H1 (cell line): ENCODE measurements at regions not wholly inside any gene's neighbourhood (a gene's known extent, or its start where the extent isn't known, plus 50 kb on each side); places are given as distances from the start of the nearest gene placed in this dataset.
A peak's percentile ranks its signal among the peaks of the same experiment; 100 is the strongest.

ENCODE experiments used
- CTCF ChIA-PET: fragments of 300-600 bp; sonication (Branson Sonifier 250); formaldehyde crosslinking; loops from one replicate; lab custom pipeline; 2021; ENCODE audit not compliant: partially characterized antibody; lab: Charles Lee
- POLR2A ChIA-PET: fragments of 300-600 bp; sonication (Branson Sonifier 250); formaldehyde crosslinking; loops from one replicate; lab custom pipeline; 2021; ENCODE audit warnings: inconsistent platforms; ENCODE audit not compliant: partially characterized antibody; lab: Charles Lee
- DNase-seq, 2 experiments: peaks; one replicate each; pipeline versions ENCODE4 v3.0.0 to v3.0.0-alpha.2; 2010 to 2022; ENCODE audit warnings: low spot score in 2 of 2, low read depth in 1 of 2, mixed read lengths in 1 of 2
- FAIRE-seq: peaks from 2 replicates; lab custom pipeline; 2011; peaks lifted over from hg19 to GRCh38; lab: Jason Lieb, UNC
- H2AFZ ChIP-seq: 2 replicates; pipeline ENCODE4 v1.8.1; 2012; ENCODE audit warnings: low read length, inconsistent platforms
- H2AK5ac ChIP-seq: 2 replicates; pipeline ENCODE4 v1.6.1; 2013; ENCODE audit warnings: low read depth, low read length
- H2BK120ac ChIP-seq: replicated peaks from 2 replicates; pipeline ENCODE3; 2013; ENCODE audit warnings: low read depth, low read length, inconsistent platforms
- H2BK12ac ChIP-seq: 2 replicates; pipeline ENCODE4 v1.6.1; 2013; ENCODE audit warnings: low read depth, low read length
- H2BK15ac ChIP-seq: 2 replicates; pipeline ENCODE4 v1.6.1; 2013; ENCODE audit warnings: low read length
- H2BK20ac ChIP-seq: 2 replicates; pipeline ENCODE4 v1.6.1; 2013; ENCODE audit warnings: low read length
- H2BK5ac ChIP-seq: 2 replicates; pipeline ENCODE4 v1.6.1; 2013; ENCODE audit warnings: low read depth, low read length
- H3K14ac ChIP-seq: 2 replicates; pipeline ENCODE4 v1.6.1; 2013; ENCODE audit warnings: inconsistent platforms; ENCODE audit not compliant: insufficient read length
- H3K18ac ChIP-seq: 2 replicates; pipeline ENCODE4 v1.6.1; 2013; ENCODE audit warnings: low read length; ENCODE audit errors: extremely low read depth
- H3K23ac ChIP-seq: 2 replicates; pipeline ENCODE4 v1.6.1; 2013; ENCODE audit warnings: inconsistent platforms; ENCODE audit not compliant: insufficient read length
- H3K23me2 ChIP-seq: 2 replicates; pipeline ENCODE4 v1.6.1; 2013; ENCODE audit warnings: low read depth, low read length
- H3K27ac ChIP-seq: 2 replicates; pipeline ENCODE4 v1.6.1; 2011; ENCODE audit warnings: low read depth, low read length, inconsistent platforms
- H3K27me3 ChIP-seq, 4 experiments: replicated peaks in 1 of 4; 1 replicate in 1 of 4; 2 replicates in 3 of 4; pipeline versions ENCODE4 v1.6.1 to v1.8.1; 2011 to 2013; ENCODE audit warnings: low read length in 3 of 4, mild to moderate bottlenecking in 3 of 4, inconsistent platforms in 2 of 4, mixed read lengths in 2 of 4, moderate library complexity in 1 of 4; ENCODE audit not compliant: control insufficient read depth in 3 of 4, insufficient read depth in 3 of 4; ENCODE audit errors: extremely low read depth in 1 of 4
- H3K36me3 ChIP-seq, 4 experiments: 2 replicates each; pipeline versions ENCODE4 v1.6.1 to v1.8.1; 2011 to 2013; ENCODE audit warnings: mild to moderate bottlenecking in 4 of 4, low read length in 3 of 4, moderate library complexity in 2 of 4, control low read depth in 1 of 4, inconsistent platforms in 1 of 4; ENCODE audit not compliant: insufficient read depth in 4 of 4, control insufficient read depth in 2 of 4
- H3K4ac ChIP-seq: replicated peaks from 2 replicates; pipeline ENCODE3; 2013; ENCODE audit warnings: low read length, low read depth, mixed read lengths, inconsistent platforms; ENCODE audit not compliant: insufficient read length
- H3K4me1 ChIP-seq, 4 experiments: replicated peaks in 1 of 4; 1 replicate in 1 of 4; 2 replicates in 3 of 4; pipeline versions ENCODE4 v1.6.1 to v1.8.1; 2011 to 2013; ENCODE audit warnings: low read length in 3 of 4, inconsistent platforms in 2 of 4, mixed read lengths in 1 of 4; ENCODE audit not compliant: insufficient read depth in 4 of 4, control insufficient read depth in 3 of 4
- H3K4me2 ChIP-seq, 2 experiments: 2 replicates each; pipeline versions ENCODE4 v1.6.1 to v1.8.1; 2011 to 2013; ENCODE audit warnings: low read depth in 2 of 2, low read length in 2 of 2, control low read depth in 1 of 2, inconsistent platforms in 1 of 2, mild to moderate bottlenecking in 1 of 2; ENCODE audit not compliant: insufficient read depth in 1 of 2
- H3K4me3 ChIP-seq, 4 experiments: fragments of 200-600, 300-600 bp in 1 of 4; sonication (generic), shearing (Covaris generic), sonication (Bioruptor Twin) in 1 of 4; 2 replicates each; pipeline versions ENCODE4 v1.5.1 to v1.8.1; 2011 to 2016; ENCODE audit warnings: low read length in 4 of 4, low read depth in 3 of 4, control low read depth in 2 of 4, inconsistent platforms in 2 of 4, mild to moderate bottlenecking in 2 of 4, mixed read lengths in 1 of 4, moderate library complexity in 1 of 4; ENCODE audit not compliant: insufficient read depth in 2 of 4; ENCODE audit errors: extremely low read depth in 1 of 4
- H3K56ac ChIP-seq: replicated peaks from 2 replicates; pipeline ENCODE3; 2013; ENCODE audit warnings: low read depth, mild to moderate bottlenecking, mixed read lengths, low read length, inconsistent platforms; ENCODE audit not compliant: insufficient read length
- H3K79me1 ChIP-seq: 2 replicates; pipeline ENCODE4 v1.6.1; 2013; ENCODE audit warnings: low read depth, low read length, control low read depth
- H3K79me2 ChIP-seq, 2 experiments: 2 replicates each; pipeline versions ENCODE4 v1.6.1 to v1.8.1; 2012 to 2013; ENCODE audit warnings: low read length in 2 of 2, mild to moderate bottlenecking in 2 of 2, inconsistent platforms in 1 of 2; ENCODE audit not compliant: insufficient read depth in 2 of 2, control insufficient read depth in 1 of 2
- H3K9ac ChIP-seq, 4 experiments: replicated peaks in 1 of 4; 1 replicate in 1 of 4; 2 replicates in 3 of 4; pipeline versions ENCODE4 v1.6.1 to v1.8.1; 2011 to 2013; ENCODE audit warnings: low read depth in 3 of 4, low read length in 3 of 4, control low read depth in 2 of 4, mild to moderate bottlenecking in 2 of 4, moderate library complexity in 2 of 4, inconsistent platforms in 1 of 4; ENCODE audit errors: extremely low read depth in 1 of 4
- H3K9me3 ChIP-seq, 2 experiments: 2 replicates each; pipeline versions ENCODE4 v1.6.1 to v1.8.1; 2012 to 2013; ENCODE audit warnings: mild to moderate bottlenecking in 2 of 2, moderate library complexity in 2 of 2, control low read depth in 1 of 2, inconsistent platforms in 1 of 2, low read depth in 1 of 2, low read length in 1 of 2, mixed read lengths in 1 of 2; ENCODE audit not compliant: insufficient read depth in 2 of 2
- H4K20me1 ChIP-seq, 2 experiments: replicated peaks in 1 of 2; 2 replicates each; pipeline versions ENCODE3 to v1.8.1; 2011 to 2013; ENCODE audit warnings: inconsistent platforms in 2 of 2, low read length in 2 of 2, mild to moderate bottlenecking in 1 of 2; ENCODE audit not compliant: insufficient read depth in 2 of 2, control insufficient read depth in 1 of 2
- H4K5ac ChIP-seq: 2 replicates; pipeline ENCODE4 v1.6.1; 2013; ENCODE audit warnings: low read length, low read depth, mixed read lengths, inconsistent platforms; ENCODE audit not compliant: insufficient read length
- H4K8ac ChIP-seq: 2 replicates; pipeline ENCODE4 v1.8.0; 2013; ENCODE audit warnings: mild to moderate bottlenecking, moderate library complexity, low read length, inconsistent platforms; ENCODE audit not compliant: insufficient read depth; ENCODE audit errors: extremely low read depth
- H4K91ac ChIP-seq: replicated peaks from 2 replicates; pipeline ENCODE3; 2013; ENCODE audit warnings: low read length, mixed read lengths, inconsistent platforms; ENCODE audit not compliant: insufficient read length
- RNF2 ChIP-seq: fragments of 200-900, 300-1000 bp; sonication (generic); IDR thresholded peaks from 2 replicates; pipeline ENCODE4 v1.7.1; 2016; ENCODE audit warnings: borderline replicate concordance, low read depth, mild to moderate bottlenecking, antibody characterized with exemption, low read length; ENCODE audit not compliant: poor library complexity, severe bottlenecking; ENCODE audit errors: missing control alignments
- WGBS, 2 experiments: shearing (Covaris generic) in 1 of 2; methylation state at CpG; one replicate each; pipeline versions ENCODE4 v1.1.6 to v1.1.7; 2013 to 2015; ENCODE audit warnings: low lambda C conversion rate in 2 of 2, mixed read lengths in 2 of 2, inconsistent platforms in 1 of 2, low coverage in 1 of 2, missing lambda C conversion rate in 1 of 2; ENCODE audit not compliant: insufficient replicate concordance in 2 of 2, insufficient coverage in 1 of 2, insufficient read length in 1 of 2; ENCODE audit errors: extremely low coverage in 1 of 2, missing lambda C conversion rate in 1 of 2; 5-methylcytosine and 5-hydroxymethylcytosine counted together

- Histone ChIP-seq H4K91ac (no peak overlapping the region), H3K4me1 (no peaks in the 10 kb centered on the region), H4K8ac (no peak overlapping the region), H3K27ac (no peak overlapping the region), H2BK12ac (no peak overlapping the region), H2BK120ac (no peak overlapping the region), H2BK20ac (no peak overlapping the region), H4K20me1 (no peaks in the 10 kb centered on the region), H3K18ac (no peak overlapping the region), H3K4me2 (no peak overlapping the region), H3K23ac (no peak overlapping the region), H3K4me3 (no peak overlapping the region), H3K9me3 (peaks cover 16 to 79% of the 10 kb centered on the region in 2 experiments; a peak in 3 of 4 replicates), H3K27me3 (no peaks in the 10 kb centered on the region; a peak in 1 of 7 replicates), H3K14ac (no peak overlapping the region), H2BK5ac (no peak overlapping the region), H3K23me2 (peaks cover 20% of the 10 kb centered on the region), H2BK15ac (no peak overlapping the region), H2AK5ac (no peak overlapping the region), H2AFZ (no peak overlapping the region), H3K79me1 (no peaks in the 10 kb centered on the region), H3K56ac (no peak overlapping the region), H4K5ac (no peak overlapping the region), H3K36me3 (no peaks in the 10 kb centered on the region), H3K9ac (no peak overlapping the region), H3K4ac (no peak overlapping the region), H3K79me2 (no peaks in the 10 kb centered on the region)
- FAIRE-seq (no peak), DNase-seq (peak in 1 of 2 experiments; percentile 3)
- CTCF ChIA-PET = no interaction called here
- 78 to 100% methylated on average over 4 to 10 of the region's 10 CpGs for WGBS, 2 experiments
- POLR2A ChIA-PET = no interaction called here
- TF ChIP-seq RNF2 = no peak
Observed at GRCh38 chr17:26809033-26809432, 484.9 kb upstream of the WSB1 start.
